Kidney (tissue), 13 donors: ENCODE measurements at regions not wholly inside any gene's neighbourhood (a gene's known extent, or its start where the extent isn't known, plus 50 kb on each side); places are given as distances from the start of the nearest gene placed in this dataset.

Experiments
- DNase-seq, 5 donors: peaks; one replicate each; pipeline ENCODE4 v3.0.0-alpha.2; 2013 to 2020
- FAIRE-seq: peaks from 2 replicates; lab custom pipeline; 2012; peaks lifted over from hg19 to GRCh38; lab: Jason Lieb, UNC
- H3K27ac ChIP-seq, 2 donors: one replicate each; pipeline ENCODE4 v1.7.0; 2013; ENCODE audit warnings: low read depth in 2 of 2, low read length in 2 of 2, inconsistent platforms in 1 of 2
- H3K27me3 ChIP-seq: one replicate; pipeline ENCODE4 v1.7.1; 2013; ENCODE audit warnings: low read length, inconsistent platforms; ENCODE audit not compliant: control insufficient read depth, insufficient read depth
- H3K36me3 ChIP-seq, 3 donors: one replicate each; pipeline versions ENCODE4 v1.7.0 to v1.7.1; 2013; ENCODE audit warnings: low read length in 3 of 3, control low read depth in 1 of 3, inconsistent platforms in 1 of 3; ENCODE audit not compliant: insufficient read depth in 3 of 3, control insufficient read depth in 2 of 3
- H3K4me1 ChIP-seq, 3 donors: one replicate each; pipeline versions ENCODE4 v1.7.0 to v1.7.1; 2013; ENCODE audit warnings: low read length in 3 of 3, inconsistent platforms in 1 of 3, low read depth in 1 of 3; ENCODE audit not compliant: control insufficient read depth in 2 of 3, insufficient read depth in 2 of 3
- H3K4me3 ChIP-seq, 3 donors: one replicate each; pipeline versions ENCODE4 v1.7.0 to v1.8.1; 2013; ENCODE audit warnings: low read length in 3 of 3, control low read depth in 1 of 3, inconsistent platforms in 1 of 3
- H3K9ac ChIP-seq, 3 donors: one replicate each; pipeline versions ENCODE4 v1.7.0 to v1.7.1; 2013; ENCODE audit warnings: low read length in 3 of 3, control low read depth in 1 of 3, inconsistent platforms in 1 of 3
- H3K9me3 ChIP-seq, 3 donors: one replicate each; pipeline versions ENCODE4 v1.7.0 to v1.7.1; 2013; ENCODE audit warnings: low read length in 3 of 3, control low read depth in 1 of 3, inconsistent platforms in 1 of 3; ENCODE audit not compliant: control insufficient read depth in 2 of 3, insufficient read depth in 1 of 3
- intact Hi-C: fragments of 100-400 bp; cut with DNase I; formaldehyde crosslinking; loops from one replicate; pipeline ENCODE4 v1.11.1; 2022
- TF ChIP-seq, protein P1 (sequence below): IDR thresholded peaks from 3 replicates; pipeline ENCODE4 v1.5.1; 2012; ENCODE audit warnings: mild to moderate bottlenecking, moderate library complexity, borderline replicate concordance; ENCODE audit not compliant: insufficient read depth; ENCODE audit errors: extremely low read depth
- donor health status: control.
- donor health status: control.
- donor health status: control.
- donor health status: control.
- donor health status: control.
- donor health status: DM: yes; HTN: yes; CAD: no.
- donor health status: Normal renal cell carcinoma (clear cell type).

DNA sequence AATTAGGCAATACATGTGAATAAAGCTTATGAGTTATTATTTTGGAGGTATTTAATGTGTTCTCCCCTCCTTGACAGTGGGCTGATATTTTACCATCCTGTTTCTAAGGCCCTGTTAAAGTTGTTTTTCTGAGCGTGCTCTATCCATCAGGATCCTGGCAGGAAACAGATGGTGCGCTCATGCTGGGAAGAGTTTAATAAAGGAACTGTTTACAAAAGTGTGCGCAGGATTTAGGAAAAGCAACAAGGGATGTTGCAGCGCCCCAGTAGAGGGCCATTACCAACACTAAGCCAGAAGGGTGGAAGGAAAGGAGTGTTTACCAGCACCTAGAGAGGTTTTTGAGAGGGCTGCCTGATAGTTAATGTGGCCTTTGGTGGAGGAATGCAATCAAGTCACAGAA is 374.5 kb downstream of the KCNRG start:
- intact Hi-C loops, result no loop called here
- DNase-seq (peak in 2 of 5 donors; percentile 16 to 59), FAIRE-seq (no peak)
- Histone ChIP-seq H3K9ac (no peak overlapping the region), H3K36me3 (no peaks in the 10 kb centered on the region), H3K4me3 (no peak overlapping the region), H3K27me3 (no peaks in the 10 kb centered on the region), H3K9me3 (no peaks in the 10 kb centered on the region), H3K4me1 (peaks cover 0 to 4% (median 0%) of the 10 kb centered on the region in 3 donors), H3K27ac (no peak overlapping the region)
- TF ChIP-seq, protein P1, sequence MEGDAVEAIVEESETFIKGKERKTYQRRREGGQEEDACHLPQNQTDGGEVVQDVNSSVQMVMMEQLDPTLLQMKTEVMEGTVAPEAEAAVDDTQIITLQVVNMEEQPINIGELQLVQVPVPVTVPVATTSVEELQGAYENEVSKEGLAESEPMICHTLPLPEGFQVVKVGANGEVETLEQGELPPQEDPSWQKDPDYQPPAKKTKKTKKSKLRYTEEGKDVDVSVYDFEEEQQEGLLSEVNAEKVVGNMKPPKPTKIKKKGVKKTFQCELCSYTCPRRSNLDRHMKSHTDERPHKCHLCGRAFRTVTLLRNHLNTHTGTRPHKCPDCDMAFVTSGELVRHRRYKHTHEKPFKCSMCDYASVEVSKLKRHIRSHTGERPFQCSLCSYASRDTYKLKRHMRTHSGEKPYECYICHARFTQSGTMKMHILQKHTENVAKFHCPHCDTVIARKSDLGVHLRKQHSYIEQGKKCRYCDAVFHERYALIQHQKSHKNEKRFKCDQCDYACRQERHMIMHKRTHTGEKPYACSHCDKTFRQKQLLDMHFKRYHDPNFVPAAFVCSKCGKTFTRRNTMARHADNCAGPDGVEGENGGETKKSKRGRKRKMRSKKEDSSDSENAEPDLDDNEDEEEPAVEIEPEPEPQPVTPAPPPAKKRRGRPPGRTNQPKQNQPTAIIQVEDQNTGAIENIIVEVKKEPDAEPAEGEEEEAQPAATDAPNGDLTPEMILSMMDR, result no peak

DNA sequence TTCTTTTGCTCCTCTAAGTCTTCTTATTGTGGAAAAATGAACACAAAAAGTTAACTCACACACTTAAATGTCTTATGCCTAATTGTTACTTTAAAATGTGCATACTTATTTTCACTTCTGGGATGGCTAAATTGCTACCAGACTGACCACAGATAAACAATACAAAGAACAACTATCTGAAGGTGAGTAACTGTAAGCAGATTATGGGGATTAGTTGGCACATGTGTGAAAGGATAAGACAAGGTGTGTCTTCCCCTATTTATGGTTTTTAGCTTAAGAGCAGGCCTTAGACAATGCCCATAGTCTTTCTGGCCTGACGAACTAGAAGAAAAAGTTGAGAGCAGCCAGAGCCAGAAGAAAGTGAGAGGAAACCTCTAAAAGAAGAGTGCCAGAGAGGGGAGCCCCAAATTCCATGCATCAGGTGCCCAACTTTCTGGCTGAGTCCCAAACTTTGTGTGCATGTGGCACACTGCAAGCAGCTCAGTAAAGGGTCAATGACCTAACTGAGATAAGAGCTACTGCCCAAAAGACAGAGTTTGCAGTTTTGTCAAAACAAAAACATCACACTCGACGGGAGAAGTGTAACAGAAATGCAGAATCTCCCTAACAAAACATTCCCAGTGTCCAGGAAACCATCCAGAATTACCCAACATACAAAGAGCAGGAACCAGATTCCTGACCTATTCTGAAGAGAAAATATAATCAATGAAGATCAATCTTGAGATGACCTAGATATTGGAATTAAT is 375.4 kb downstream of the KCNRG start:
- FAIRE-seq (no peak), DNase-seq (no peak)
- H3K27me3 ChIP-seq, result no peaks in the 10 kb centered on the region
- H3K9ac ChIP-seq, result no peak overlapping the region
- H3K9me3 ChIP-seq, result no peaks in the 10 kb centered on the region
- no peaks in the 10 kb centered on the region for H3K36me3 ChIP-seq
- intact Hi-C loops, result no loop called here
- TF ChIP-seq, protein P1, result no peak
- H3K27ac ChIP-seq, result no peak overlapping the region
- peaks cover 0 to 4% (median 0%) of the 10 kb centered on the region in 3 donors for H3K4me1 ChIP-seq
- H3K4me3 ChIP-seq, result no peak overlapping the region

DNA sequence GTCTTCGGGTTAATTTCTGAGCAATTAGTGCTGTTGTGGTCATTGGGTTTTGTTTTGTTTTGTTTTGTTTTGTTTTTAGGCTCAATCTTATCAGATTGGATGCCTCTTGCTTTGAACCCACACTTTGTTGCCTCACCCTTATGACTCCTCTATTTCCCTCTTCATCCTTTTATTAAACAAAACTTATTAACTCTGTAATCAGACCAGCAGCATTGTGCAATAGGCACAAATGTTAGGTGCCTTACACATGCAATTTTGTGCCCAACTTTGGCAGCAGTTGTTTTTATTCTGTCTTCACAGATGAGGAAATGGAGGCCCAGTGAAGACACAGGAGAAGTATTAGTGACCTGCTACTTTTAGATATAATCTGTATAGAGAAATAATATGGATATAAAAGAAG is 377.7 kb downstream of the KCNRG start:
- intact Hi-C loops, result no loop called here

More for the DNA sequence above, 377.7 kb downstream of the KCNRG start:
- no peak for DNase-seq
- TF ChIP-seq, protein P1, result no peak
- FAIRE-seq, result no peak
- Histone ChIP-seq H3K9ac (no peak overlapping the region), H3K36me3 (no peaks in the 10 kb centered on the region), H3K4me3 (no peak overlapping the region), H3K27me3 (no peaks in the 10 kb centered on the region), H3K4me1 (no peaks in the 10 kb centered on the region), H3K9me3 (no peaks in the 10 kb centered on the region), H3K27ac (no peak overlapping the region)
